ENCODE measurements at regions not wholly inside any gene's neighbourhood (a gene's known extent, or its start where the extent isn't known, plus 50 kb on each side); places are given as distances from the start of the nearest gene placed in this dataset.

GRCh38 chr4:98765771-98766170, 107.4 kb upstream of the TSPAN5 start:
- DNase-seq = no peak

GRCh38 chr4:98758182-98758581, 99.8 kb upstream of the TSPAN5 start:
- DNase-seq = no peak

DNA sequence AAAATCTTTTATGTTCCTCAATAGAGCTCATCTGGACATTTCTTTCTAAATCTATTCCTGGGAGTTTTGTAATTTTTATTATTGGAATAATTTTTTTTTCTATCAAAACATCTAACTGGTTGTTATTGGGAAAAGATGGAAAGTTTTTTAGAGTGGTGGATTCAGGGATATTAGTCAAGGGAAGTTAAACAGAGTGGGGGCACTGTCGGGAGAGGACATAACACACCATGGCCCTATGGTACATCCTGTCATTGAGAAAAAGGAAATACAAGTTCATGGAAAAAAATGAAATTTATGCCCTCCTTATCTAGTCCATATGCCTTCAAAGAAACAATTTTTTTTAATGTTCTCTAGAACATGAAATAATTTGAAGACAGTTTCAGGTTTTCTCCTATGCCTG, 96.3 kb upstream of the TSPAN5 start:
- no peak for DNase-seq

DNA sequence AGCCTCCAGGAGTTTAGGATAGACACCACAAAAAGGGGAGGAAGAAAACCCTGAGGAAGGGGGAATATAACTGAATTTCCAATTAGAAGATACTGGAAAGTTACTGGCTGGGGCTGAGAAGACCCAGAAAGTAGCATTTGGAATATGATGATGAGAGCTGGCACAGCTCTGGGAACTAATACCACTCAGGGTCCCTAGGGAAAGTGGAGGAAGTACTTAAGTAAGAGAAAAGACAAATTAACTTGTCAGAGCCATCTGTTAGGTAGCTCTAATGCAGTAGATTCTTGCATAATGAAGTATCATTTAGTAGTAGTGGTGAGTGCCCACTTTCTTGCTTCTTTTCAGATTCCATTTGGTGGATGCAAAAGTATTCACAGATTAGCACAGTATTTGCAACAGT, 90.8 kb upstream of the TSPAN5 start:
- DNase-seq = no peak

DNA sequence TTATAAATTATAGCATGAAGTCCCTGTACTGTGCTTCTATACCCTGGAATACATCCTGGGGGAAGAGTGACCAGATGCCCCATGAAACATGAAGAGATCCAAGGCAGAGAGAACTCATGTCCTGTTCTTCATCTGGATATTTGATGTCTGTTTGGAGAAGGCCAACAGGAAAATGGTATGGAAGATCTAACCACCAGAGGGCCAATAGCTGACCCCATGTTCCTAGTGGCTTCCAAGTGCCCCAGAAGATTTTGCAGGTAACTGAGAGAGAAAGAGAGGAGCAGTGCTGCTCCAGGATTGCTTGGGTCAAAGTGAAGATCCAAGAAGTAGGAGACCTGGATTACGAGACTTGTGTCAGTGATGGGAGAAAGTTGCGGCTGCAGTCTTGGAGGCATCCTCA, 90.2 kb upstream of the TSPAN5 start:
- no peak for DNase-seq

DNA sequence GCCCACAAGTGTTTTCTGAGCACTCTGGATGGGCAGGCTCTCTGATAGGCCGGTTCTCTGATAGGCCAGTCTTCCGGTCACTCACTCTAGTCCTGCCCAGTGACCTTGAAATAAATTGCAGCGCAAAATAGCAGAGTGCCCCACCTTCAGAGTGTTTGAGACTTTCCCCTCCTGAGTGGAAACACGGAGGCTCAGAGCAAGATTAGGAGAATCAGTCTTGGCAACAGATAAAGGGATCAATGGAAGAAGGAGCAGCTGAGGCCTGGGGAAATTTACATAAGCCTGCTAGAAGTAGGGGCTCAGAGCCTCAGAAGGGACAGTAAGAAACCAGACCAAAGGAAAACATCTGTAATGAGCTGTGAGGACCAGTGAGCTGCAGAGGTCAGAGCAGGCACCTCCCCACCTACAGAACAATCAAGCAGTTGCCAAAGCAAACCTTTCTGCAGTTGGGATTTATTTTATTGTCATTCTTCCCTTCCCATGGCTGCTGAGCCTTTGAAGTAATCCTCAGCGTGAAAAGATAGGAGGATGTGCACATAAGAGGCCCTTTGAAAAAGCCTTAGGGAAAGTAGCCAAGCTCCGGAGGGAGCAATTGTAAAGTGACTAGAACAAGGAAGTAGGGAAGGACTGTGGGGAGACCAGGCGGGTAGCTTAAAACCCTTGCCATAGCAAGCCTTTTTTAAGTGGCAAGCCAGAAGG, 89.1 kb upstream of the TSPAN5 start:
- DNase-seq = no peak

- DNase-seq = no peak
Measured at GRCh38 chr4:98746936-98747335, 88.5 kb upstream of the TSPAN5 start.

DNA sequence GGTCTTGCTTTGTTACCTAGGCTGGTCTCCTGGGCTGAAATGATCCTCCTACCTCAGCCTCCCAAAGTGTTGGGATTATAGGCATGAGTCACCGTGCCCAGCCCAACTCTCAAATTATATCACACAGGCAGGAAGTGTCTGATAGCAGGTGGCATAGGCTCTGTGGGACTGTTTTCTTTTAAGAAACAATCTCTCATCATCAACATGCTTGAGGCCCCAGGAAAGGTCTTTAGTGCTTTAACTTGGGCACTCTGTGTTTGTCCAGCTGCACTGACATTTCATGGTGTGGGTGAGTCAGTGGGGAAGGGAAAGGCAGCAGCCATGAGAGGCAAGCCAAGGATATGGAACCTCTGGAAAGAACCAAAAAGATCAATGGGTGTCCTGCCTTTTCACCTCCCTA, 88.1 kb upstream of the TSPAN5 start:
- DNase-seq = no peak

- no peak for DNase-seq
Measured at GRCh38 chr4:98745366-98745765, 87.0 kb upstream of the TSPAN5 start.

- DNase-seq = no peak
Measured at GRCh38 chr4:98744372-98745150, 86.2 kb upstream of the TSPAN5 start.

DNA sequence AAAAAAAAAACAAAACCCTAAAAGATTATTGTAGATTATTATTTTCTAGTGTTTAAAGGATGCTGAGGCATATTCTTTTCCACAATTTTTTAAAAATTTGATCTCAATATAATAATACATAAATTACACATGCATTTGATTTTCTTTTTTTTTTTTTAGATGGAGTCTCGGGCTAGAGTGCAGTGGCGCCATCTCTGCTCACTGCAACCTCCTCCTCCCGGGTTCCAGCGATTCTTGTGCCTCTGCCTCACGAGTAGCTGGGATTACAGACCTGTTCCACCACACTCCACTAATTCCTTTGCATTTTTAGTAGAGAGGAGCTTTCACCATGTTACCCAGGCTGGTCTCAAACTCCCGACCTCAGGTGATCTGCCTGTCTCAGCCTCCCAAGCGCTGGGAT, 83.5 kb upstream of the TSPAN5 start:
- no peak for DNase-seq

DNA sequence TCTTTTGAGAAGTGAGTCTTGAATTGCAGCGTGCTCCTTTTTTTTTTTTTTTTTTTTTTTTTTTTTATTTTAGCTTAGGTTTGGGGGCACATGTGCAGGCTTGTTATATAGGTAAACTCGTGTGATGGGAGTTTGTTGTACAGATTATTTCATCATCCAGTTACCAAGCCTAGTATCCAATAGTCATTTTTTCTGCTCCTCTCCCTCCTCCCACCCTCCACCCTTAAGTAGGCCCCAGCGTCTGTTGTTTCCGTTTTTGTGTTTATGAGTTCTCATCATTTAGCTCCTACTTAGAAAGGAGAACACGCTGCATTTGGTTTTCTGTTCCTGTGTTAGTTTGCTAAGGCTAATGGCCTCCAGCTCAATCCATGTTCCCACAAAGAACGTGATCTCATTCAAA, 81.3 kb upstream of the TSPAN5 start:
- no peak for DNase-seq

DNA sequence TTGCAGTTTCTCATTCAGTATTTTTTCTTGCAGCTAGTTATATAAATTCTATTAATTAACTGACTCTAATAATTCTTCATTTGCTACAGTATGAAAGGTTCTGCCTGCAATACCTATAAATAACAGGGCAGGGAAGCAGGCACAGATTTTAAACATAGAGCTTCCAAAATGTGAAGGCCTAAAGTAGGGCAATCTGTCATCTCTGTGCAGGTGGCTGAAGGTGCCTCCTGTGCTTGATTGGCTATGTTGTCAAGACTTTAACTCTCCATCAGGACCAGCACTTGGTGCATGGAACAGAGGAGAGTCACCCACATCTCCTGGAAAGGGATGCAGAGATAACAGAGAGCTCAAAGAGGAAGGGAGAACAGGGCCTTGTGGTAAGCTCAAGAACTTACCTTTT, 75.2 kb upstream of the TSPAN5 start:
- DNase-seq = no peak

DNA sequence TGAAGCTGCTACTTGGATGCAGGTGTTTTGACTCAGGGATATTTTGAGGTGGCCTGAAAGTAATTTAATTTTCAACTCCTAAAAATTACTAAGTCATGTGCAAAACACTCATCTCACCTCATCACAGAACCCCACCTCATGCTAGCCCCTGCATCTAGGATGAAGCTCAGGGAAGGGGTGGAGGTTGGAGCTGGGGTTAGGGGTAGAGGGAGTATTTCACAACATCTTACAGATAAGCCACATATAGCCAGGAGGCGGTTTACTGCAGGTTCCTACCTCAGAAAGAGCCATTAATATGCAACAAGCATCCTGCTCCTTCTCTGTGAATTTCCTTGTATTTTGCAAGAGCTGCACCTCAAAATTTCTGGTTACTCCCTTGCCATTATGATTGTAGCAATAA, 70.5 kb upstream of the TSPAN5 start:
- DNase-seq = no peak

- DNase-seq = peak in 2 of 51 donors; percentile 2 to 18
Measured at GRCh38 chr4:98728433-98728832, 70.0 kb upstream of the TSPAN5 start.

GRCh38 chr4:98722000-98722399, 63.6 kb upstream of the TSPAN5 start:
- DNase-seq = no peak

DNA sequence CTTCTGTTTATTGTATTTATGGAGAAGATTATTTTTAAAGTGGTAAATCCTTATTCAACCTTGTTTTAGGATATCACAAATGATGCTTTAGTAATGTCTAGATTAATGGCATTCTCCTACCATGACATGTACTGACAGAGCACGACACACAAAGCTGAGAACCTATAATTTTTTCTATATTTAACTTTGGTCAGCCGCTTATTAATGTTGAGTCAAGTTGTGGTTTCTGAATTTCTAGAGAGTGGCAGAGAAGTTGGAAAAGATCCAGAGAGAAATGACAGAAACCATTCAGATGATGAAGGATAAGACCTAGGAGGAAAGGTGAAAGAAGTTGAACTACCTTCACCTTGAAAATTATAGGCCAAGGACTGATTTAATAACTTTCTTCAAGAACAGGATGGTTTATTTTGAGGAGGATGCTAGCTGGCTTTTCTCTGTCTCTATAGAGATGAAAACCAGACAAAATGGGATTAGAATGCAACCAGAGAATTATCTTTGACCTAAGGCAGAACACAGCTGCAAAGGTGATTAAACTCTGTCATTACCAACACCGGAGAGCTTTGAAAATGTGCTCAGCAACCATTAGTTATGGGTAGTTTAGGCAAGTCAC, 62.6 kb upstream of the TSPAN5 start:
- no peak for DNase-seq

- no peak for DNase-seq
Measured at GRCh38 chr4:98716796-98717195, 58.4 kb upstream of the TSPAN5 start.

DNA sequence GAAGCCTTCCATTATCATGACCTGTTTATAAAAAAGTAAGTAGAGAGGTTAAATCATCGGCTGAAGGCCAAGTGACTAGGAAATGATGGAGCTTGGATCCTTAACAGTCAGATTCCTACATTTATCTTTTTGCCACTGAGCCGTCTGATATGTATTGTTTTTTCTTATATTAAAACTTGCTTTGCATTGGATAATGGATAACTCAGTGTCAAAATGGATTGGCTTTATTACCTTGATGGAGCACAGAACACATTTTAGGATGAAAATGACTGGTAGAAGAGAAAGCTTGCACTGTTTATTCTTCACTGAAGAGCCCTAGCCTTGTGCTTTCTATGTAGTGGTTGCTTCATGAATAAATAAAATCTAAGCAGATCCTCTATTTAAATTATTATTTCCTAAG, 54.2 kb upstream of the TSPAN5 start:
- DNase-seq = no peak

- DNase-seq = no peak
Measured at GRCh38 chr4:98711526-98711925, 53.1 kb upstream of the TSPAN5 start.

DNA sequence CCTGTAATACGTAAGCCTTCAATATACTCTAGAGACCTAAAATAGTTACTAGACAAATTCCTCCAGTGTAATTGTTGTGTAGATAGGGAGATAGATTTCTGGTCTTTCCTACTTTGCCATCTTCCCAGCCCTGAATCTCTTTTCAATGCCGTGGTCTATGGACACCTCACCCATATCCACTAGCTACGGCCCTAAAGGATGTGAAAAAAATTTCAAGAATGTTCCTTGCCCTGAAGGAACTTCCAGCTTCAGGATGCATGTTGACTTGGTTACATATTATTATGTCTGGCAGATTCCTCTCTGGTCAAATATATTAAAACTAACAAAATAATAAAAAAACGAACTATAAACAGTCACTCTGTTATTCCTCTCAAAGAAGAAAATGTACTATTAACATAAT, 52.4 kb upstream of the TSPAN5 start:
- no peak for DNase-seq
